Type B pancreatic cell (in vitro differentiated cells): ENCODE measurements at regions not wholly inside any gene's neighbourhood (a gene's known extent, or its start where the extent isn't known, plus 50 kb on each side); places are given as distances from the start of the nearest gene placed in this dataset.
"Not testable (repeated sequence)": the region's sequence is repeated elsewhere in the genome, so short reads cannot be mapped to it uniquely, and the experiment has no call there.

Experiments
- DNase-seq: peaks from one replicate; pipeline ENCODE4 v3.0.0; 2021; ENCODE audit warnings: mixed read lengths; ENCODE audit not compliant: unreplicated experiment; ENCODE audit errors: extremely low spot score
- H3K27ac Mint-ChIP-seq: 2 replicates; pipeline ENCODE4 v1.8.0; 2021; ENCODE audit warnings: mild to moderate bottlenecking, mixed read lengths
- H3K27me3 Mint-ChIP-seq: 2 replicates; pipeline ENCODE4 v1.8.0; 2021; ENCODE audit warnings: mixed read lengths
- H3K36me3 Mint-ChIP-seq: 2 replicates; pipeline ENCODE4 v1.8.0; 2021; ENCODE audit warnings: mixed read lengths
- H3K4me1 Mint-ChIP-seq: one replicate; pipeline ENCODE4 v1.8.0; 2021; ENCODE audit warnings: mixed read lengths; ENCODE audit not compliant: unreplicated experiment
- H3K4me3 Mint-ChIP-seq: 2 replicates; pipeline ENCODE4 v1.8.0; 2021; ENCODE audit warnings: mild to moderate bottlenecking, mixed read lengths
- H3K9me3 Mint-ChIP-seq: 2 replicates; pipeline ENCODE4 v1.8.0; 2021; ENCODE audit warnings: mixed read lengths
- TF ChIP-seq, protein P1 (sequence below): fragments of 200-600 bp; sonication (generic); conservative IDR thresholded peaks from 2 replicates; pipeline ENCODE4 v1.5.0; 2021; ENCODE audit warnings: antibody characterized with exemption, mild to moderate bottlenecking

DNA sequence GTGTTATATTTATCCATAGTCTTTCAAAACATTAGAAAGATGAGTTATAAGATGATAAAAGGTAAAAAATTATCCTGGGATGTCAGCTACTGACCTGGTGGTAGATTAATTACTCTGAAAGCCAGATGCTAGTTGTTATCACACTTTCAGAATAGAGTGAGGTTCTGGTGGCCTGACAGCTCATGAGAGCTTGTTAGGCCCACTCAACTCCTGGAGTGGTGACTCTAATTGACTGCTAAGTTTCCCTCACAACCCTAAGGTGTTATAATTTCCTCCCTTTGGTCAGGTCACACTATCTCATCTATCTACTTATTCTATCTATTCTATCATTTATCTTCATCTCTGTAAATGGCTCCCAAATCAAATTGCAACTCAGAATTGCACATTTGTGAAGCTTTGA is 90.1 kb downstream of the ZNF648 start:
- Mint-ChIP-seq H3K27ac (no peak overlapping the region), H3K36me3 (no peaks in the 10 kb centered on the region), H3K9me3 (peaks cover 5% of the 10 kb centered on the region), H3K4me1 (no peaks in the 10 kb centered on the region), H3K27me3 (peaks cover 10% of the 10 kb centered on the region), H3K4me3 (no peak overlapping the region)
- no peak for DNase-seq
- TF ChIP-seq, protein P1, sequence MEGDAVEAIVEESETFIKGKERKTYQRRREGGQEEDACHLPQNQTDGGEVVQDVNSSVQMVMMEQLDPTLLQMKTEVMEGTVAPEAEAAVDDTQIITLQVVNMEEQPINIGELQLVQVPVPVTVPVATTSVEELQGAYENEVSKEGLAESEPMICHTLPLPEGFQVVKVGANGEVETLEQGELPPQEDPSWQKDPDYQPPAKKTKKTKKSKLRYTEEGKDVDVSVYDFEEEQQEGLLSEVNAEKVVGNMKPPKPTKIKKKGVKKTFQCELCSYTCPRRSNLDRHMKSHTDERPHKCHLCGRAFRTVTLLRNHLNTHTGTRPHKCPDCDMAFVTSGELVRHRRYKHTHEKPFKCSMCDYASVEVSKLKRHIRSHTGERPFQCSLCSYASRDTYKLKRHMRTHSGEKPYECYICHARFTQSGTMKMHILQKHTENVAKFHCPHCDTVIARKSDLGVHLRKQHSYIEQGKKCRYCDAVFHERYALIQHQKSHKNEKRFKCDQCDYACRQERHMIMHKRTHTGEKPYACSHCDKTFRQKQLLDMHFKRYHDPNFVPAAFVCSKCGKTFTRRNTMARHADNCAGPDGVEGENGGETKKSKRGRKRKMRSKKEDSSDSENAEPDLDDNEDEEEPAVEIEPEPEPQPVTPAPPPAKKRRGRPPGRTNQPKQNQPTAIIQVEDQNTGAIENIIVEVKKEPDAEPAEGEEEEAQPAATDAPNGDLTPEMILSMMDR, result no peak

GRCh38 chr1:181969902-181970301 is 91.6 kb downstream of the ZNF648 start:
- Mint-ChIP-seq H3K27ac (no peak overlapping the region), H3K4me3 (no peak overlapping the region)

GRCh38 chr1:181954696-181955095 is 106.8 kb downstream of the ZNF648 start:
- not testable (repeated sequence) for H3K9me3 Mint-ChIP-seq

More at GRCh38 chr1:181969902-181970301, 91.6 kb downstream of the ZNF648 start:
- DNase-seq, result no peak
- TF ChIP-seq, protein P1, result no peak
- H3K4me1 Mint-ChIP-seq, result no peaks in the 10 kb centered on the region
- H3K36me3 Mint-ChIP-seq, result no peaks in the 10 kb centered on the region
- peaks cover 10% of the 10 kb centered on the region for H3K27me3 Mint-ChIP-seq
- H3K9me3 Mint-ChIP-seq, result no peaks in the 10 kb centered on the region

GRCh38 chr1:181954178-181954577 is 107.3 kb downstream of the ZNF648 start:
- not testable (repeated sequence) for H3K4me3 Mint-ChIP-seq, DNase-seq, H3K27me3 Mint-ChIP-seq, H3K4me1 Mint-ChIP-seq, H3K36me3 Mint-ChIP-seq, H3K27ac Mint-ChIP-seq, H3K9me3 Mint-ChIP-seq

More at GRCh38 chr1:181954696-181955095, 106.8 kb downstream of the ZNF648 start:
- not testable (repeated sequence) for H3K36me3 Mint-ChIP-seq, DNase-seq, H3K4me1 Mint-ChIP-seq, H3K4me3 Mint-ChIP-seq, H3K27ac Mint-ChIP-seq, H3K27me3 Mint-ChIP-seq

DNA sequence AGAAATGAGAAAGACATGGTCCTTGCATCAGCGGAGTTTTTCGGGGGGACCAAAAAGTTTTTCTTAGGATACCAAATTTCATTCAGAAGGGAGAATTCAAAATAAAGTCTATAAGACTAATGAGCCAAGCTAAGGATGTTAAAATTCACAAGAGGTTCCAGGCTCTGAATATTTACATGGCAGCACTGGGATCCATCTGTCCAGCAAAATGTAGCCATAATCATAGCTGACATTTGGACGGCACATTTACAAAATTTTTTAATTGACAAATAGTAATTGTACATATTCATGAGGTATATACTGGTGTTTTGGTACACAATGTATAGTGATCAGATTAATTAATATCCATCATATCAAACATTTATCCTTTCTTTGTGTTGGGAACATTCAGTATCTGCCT is 107.9 kb downstream of the ZNF648 start:
- Mint-ChIP-seq H3K4me3 (no peak overlapping the region), H3K4me1 (no peaks in the 10 kb centered on the region), H3K9me3 (no peaks in the 10 kb centered on the region), H3K27ac (no peak overlapping the region), H3K36me3 (no peaks in the 10 kb centered on the region), H3K27me3 (no peaks in the 10 kb centered on the region)
- no peak for DNase-seq
- TF ChIP-seq, protein P1, result no peak

- TF ChIP-seq, protein P1, result no peak
- Mint-ChIP-seq H3K27ac (no peak overlapping the region), H3K36me3 (no peaks in the 10 kb centered on the region), H3K27me3 (no peaks in the 10 kb centered on the region), H3K4me3 (no peak overlapping the region), H3K9me3 (no peaks in the 10 kb centered on the region), H3K4me1 (no peaks in the 10 kb centered on the region)
- no peak for DNase-seq
These were observed 110.3 kb downstream of the ZNF648 start for GRCh38 chr1:181951213-181951612.

DNA sequence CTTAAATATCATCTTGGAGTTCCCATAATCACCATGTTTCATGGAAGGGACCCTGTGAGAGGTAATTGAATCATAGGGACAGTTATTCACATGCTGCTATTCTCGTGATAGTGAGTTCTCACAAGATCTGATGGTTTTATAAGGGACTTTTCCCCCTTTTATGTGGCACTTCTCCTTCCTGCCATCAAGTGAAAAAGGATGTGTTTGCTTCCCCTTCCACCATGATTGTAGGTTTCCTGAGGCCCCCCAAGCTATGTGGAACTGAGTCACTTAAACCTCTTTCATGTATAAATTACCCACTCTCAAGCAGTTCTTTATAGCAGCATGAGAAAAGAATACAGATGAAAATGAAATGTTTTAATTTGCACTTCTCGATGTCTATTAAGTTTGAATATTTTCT is 112.0 kb downstream of the ZNF648 start:
- Mint-ChIP-seq H3K27ac (no peak overlapping the region), H3K27me3 (peaks cover 3% of the 10 kb centered on the region), H3K9me3 (no peaks in the 10 kb centered on the region), H3K4me3 (no peak overlapping the region), H3K4me1 (no peaks in the 10 kb centered on the region), H3K36me3 (no peaks in the 10 kb centered on the region)
- no peak for DNase-seq
- TF ChIP-seq, protein P1, result no peak
